GM23338 (cell line): ENCODE measurements at regions not wholly inside any gene's neighbourhood (a gene's known extent, or its start where the extent isn't known, plus 50 kb on each side); places are given as distances from the start of the nearest gene placed in this dataset.

ENCODE experiments used
- ATAC-seq: fragments of 200-7000 bp; cut with Tn5 transposase; 3 replicates; pipeline ENCODE4 v1.9.1; 2020
- DNase-seq: peaks from one replicate; pipeline ENCODE4 v3.0.0-alpha.2; 2015; ENCODE audit warnings: low spot score
- H2AFZ ChIP-seq: fragments of 200-600 bp; sonication (generic); 2 replicates; pipeline ENCODE4 v1.8.0; 2016; ENCODE audit warnings: antibody characterized with exemption, mild to moderate bottlenecking, moderate library complexity
- H3F3A ChIP-seq: fragments of 200-600 bp; sonication (generic); replicated peaks from 2 replicates; pipeline ENCODE4 v1.8.0; 2017; ENCODE audit warnings: antibody characterized with exemption, mixed run types, low read depth
- H3K27ac ChIP-seq: fragments of 200-600 bp; sonication (generic); 2 replicates; pipeline ENCODE4 v1.6.1; 2016; ENCODE audit warnings: low read depth
- H3K27me3 ChIP-seq: fragments of 200-600 bp; sonication (generic); 2 replicates; pipeline ENCODE4 v1.8.0; 2016; ENCODE audit warnings: mild to moderate bottlenecking, mixed run types, moderate library complexity; ENCODE audit not compliant: insufficient read depth
- H3K36me3 ChIP-seq: fragments of 200-600 bp; sonication (generic); 2 replicates; pipeline ENCODE4 v1.8.0; 2016; ENCODE audit warnings: mild to moderate bottlenecking; ENCODE audit not compliant: insufficient read depth
- H3K4me1 ChIP-seq: fragments of 200-600 bp; sonication (generic); 2 replicates; pipeline ENCODE4 v1.8.0; 2016; ENCODE audit warnings: mild to moderate bottlenecking, moderate library complexity; ENCODE audit not compliant: insufficient read depth
- H3K4me2 ChIP-seq: fragments of 200-600 bp; sonication (generic); 2 replicates; pipeline ENCODE4 v1.7.1; 2017; ENCODE audit warnings: mixed run types
- H3K4me3 ChIP-seq: fragments of 200-600 bp; sonication (generic); 2 replicates; pipeline ENCODE4 v1.6.1; 2016; ENCODE audit warnings: mixed run types
- H3K79me2 ChIP-seq: fragments of 200-600 bp; sonication (generic); replicated peaks from 2 replicates; pipeline ENCODE4 v1.8.0; 2017; ENCODE audit warnings: mild to moderate bottlenecking; ENCODE audit not compliant: insufficient read depth
- H3K9me2 ChIP-seq: fragments of 200-600 bp; sonication (generic); 2 replicates; pipeline ENCODE4 v1.8.0; 2017; ENCODE audit not compliant: insufficient read depth
- H4K20me1 ChIP-seq: fragments of 200-600 bp; sonication (generic); replicated peaks from 2 replicates; pipeline ENCODE4 v1.8.0; 2017; ENCODE audit warnings: mild to moderate bottlenecking; ENCODE audit not compliant: insufficient read depth
- H3K27ac Mint-ChIP-seq: 2 replicates; pipeline ENCODE4 v1.8.0; 2020; ENCODE audit warnings: inconsistent platforms, mild to moderate bottlenecking, moderate library complexity, mixed read lengths
- H3K27me3 Mint-ChIP-seq: 3 replicates; pipeline ENCODE4 v1.8.0; 2022; ENCODE audit warnings: low read depth, mild to moderate bottlenecking, moderate library complexity, mixed read lengths, inconsistent platforms; ENCODE audit not compliant: insufficient read depth, poor library complexity
- H3K36me3 Mint-ChIP-seq: 3 replicates; pipeline ENCODE4 v1.8.0; 2021; ENCODE audit warnings: low read depth, mild to moderate bottlenecking, inconsistent platforms, moderate library complexity, mixed read lengths
- H3K4me1 Mint-ChIP-seq: 3 replicates; pipeline ENCODE4 v1.8.0; 2020; ENCODE audit warnings: mild to moderate bottlenecking, inconsistent platforms, mixed read lengths
- H3K4me3 Mint-ChIP-seq: 3 replicates; pipeline ENCODE4 v1.8.0; 2021; ENCODE audit warnings: moderate library complexity, mild to moderate bottlenecking, inconsistent platforms, mixed read lengths
- H3K9me3 Mint-ChIP-seq: 3 replicates; pipeline ENCODE4 v1.8.0; 2020; ENCODE audit warnings: moderate library complexity, mild to moderate bottlenecking, inconsistent platforms, mixed read lengths
- EZH2phosphoT487 ChIP-seq: fragments of 200-600 bp; sonication (generic); IDR thresholded peaks from one replicate; pipeline ENCODE4 v1.8.1; 2018; ENCODE audit warnings: antibody characterized with exemption; ENCODE audit not compliant: unreplicated experiment
- JUNB ChIP-seq: IDR thresholded peaks from one replicate; pipeline ENCODE4 v1.6.1; 2016; ENCODE audit warnings: antibody characterized with exemption; ENCODE audit not compliant: unreplicated experiment
- NANOG ChIP-seq: IDR thresholded peaks from 2 replicates; pipeline ENCODE4 v1.6.1; 2016; ENCODE audit warnings: antibody characterized with exemption, borderline replicate concordance
- ZNF331 ChIP-seq: fragments of 250-450 bp; sonication (Bioruptor Pico); IDR thresholded peaks from 2 replicates; pipeline ENCODE4 v1.5.0; 2020; ENCODE audit warnings: low read depth, mild to moderate bottlenecking, moderate library complexity
- TF ChIP-seq, protein P1 (sequence below), 2 experiments: fragments of 200-600 bp in 1 of 2; sonication (generic) in 1 of 2; conservative IDR thresholded peaks; 2 replicates each; pipeline versions ENCODE4 v1.5.1 to v1.6.1; 2016 to 2017; ENCODE audit warnings: antibody characterized with exemption in 2 of 2, low read depth in 2 of 2, mild to moderate bottlenecking in 2 of 2, moderate library complexity in 1 of 2
- TF ChIP-seq, protein P2 (sequence below): IDR thresholded peaks from one replicate; pipeline ENCODE4 v1.6.1; 2018; ENCODE audit warnings: antibody characterized with exemption; ENCODE audit not compliant: unreplicated experiment
- TF ChIP-seq, protein P3 (sequence below): fragments of 250-450 bp; sonication (Bioruptor Pico); IDR thresholded peaks from 2 replicates; pipeline ENCODE4 v1.5.0; 2020; ENCODE audit warnings: mild to moderate bottlenecking, moderate library complexity
- TF ChIP-seq, protein P4 (sequence below): IDR thresholded peaks from 2 replicates; pipeline ENCODE4 v1.6.1; 2016; ENCODE audit warnings: antibody characterized with exemption

DNA sequence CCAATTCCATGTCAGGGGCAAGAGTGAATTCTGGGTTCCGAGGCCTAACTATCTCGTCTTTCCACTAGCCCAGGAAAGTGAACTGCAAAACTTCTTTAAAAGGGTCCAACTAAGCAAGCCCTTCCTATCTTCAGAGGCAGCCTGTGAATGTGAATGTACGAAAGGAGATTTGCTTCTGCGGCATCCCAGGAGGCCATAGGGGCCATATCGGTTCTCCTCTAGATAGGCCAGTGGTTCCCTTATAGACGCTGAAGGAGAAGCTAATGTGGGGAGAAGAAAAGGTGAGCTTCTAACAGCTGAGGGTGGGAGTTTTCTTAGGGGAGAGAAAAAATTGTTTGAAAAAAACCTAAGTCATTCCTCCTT, 128.0 kb upstream of the C1orf174 start (continued):
- TF ChIP-seq, protein P1, sequence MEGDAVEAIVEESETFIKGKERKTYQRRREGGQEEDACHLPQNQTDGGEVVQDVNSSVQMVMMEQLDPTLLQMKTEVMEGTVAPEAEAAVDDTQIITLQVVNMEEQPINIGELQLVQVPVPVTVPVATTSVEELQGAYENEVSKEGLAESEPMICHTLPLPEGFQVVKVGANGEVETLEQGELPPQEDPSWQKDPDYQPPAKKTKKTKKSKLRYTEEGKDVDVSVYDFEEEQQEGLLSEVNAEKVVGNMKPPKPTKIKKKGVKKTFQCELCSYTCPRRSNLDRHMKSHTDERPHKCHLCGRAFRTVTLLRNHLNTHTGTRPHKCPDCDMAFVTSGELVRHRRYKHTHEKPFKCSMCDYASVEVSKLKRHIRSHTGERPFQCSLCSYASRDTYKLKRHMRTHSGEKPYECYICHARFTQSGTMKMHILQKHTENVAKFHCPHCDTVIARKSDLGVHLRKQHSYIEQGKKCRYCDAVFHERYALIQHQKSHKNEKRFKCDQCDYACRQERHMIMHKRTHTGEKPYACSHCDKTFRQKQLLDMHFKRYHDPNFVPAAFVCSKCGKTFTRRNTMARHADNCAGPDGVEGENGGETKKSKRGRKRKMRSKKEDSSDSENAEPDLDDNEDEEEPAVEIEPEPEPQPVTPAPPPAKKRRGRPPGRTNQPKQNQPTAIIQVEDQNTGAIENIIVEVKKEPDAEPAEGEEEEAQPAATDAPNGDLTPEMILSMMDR (conservative IDR thresholded peaks at IDR 0.05; ENCODE audit: low read depth in 2 of 2): no peak
- TF ChIP-seq, protein P2, sequence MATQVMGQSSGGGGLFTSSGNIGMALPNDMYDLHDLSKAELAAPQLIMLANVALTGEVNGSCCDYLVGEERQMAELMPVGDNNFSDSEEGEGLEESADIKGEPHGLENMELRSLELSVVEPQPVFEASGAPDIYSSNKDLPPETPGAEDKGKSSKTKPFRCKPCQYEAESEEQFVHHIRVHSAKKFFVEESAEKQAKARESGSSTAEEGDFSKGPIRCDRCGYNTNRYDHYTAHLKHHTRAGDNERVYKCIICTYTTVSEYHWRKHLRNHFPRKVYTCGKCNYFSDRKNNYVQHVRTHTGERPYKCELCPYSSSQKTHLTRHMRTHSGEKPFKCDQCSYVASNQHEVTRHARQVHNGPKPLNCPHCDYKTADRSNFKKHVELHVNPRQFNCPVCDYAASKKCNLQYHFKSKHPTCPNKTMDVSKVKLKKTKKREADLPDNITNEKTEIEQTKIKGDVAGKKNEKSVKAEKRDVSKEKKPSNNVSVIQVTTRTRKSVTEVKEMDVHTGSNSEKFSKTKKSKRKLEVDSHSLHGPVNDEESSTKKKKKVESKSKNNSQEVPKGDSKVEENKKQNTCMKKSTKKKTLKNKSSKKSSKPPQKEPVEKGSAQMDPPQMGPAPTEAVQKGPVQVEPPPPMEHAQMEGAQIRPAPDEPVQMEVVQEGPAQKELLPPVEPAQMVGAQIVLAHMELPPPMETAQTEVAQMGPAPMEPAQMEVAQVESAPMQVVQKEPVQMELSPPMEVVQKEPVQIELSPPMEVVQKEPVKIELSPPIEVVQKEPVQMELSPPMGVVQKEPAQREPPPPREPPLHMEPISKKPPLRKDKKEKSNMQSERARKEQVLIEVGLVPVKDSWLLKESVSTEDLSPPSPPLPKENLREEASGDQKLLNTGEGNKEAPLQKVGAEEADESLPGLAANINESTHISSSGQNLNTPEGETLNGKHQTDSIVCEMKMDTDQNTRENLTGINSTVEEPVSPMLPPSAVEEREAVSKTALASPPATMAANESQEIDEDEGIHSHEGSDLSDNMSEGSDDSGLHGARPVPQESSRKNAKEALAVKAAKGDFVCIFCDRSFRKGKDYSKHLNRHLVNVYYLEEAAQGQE: no peak
- TF ChIP-seq EZH2phosphoT487: no peak
- no peak for TF ChIP-seq JUNB

DNA sequence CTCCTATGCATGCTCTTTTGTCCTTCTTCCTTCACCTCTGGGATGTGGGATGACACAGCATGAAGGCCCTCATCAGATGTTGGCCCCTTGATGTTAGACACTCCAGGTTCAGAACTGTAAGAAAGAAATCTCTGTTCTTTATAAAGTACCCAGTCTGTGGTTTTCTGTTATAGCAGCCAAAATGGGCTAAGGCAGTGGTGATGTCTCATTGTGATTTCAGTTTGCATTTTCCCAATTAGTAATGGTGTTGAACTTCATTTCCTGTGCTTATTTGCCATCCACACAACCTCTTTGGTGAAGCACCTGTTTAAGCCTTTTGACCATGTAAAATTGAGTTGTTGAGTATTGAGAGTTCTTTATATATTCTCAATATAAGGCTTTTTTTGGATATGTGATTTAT, 129.3 kb upstream of the C1orf174 start:
- peaks cover 14% of the 10 kb centered on the region for H3K4me1 Mint-ChIP-seq
- H3K9me2 ChIP-seq: no peaks in the 10 kb centered on the region
- H4K20me1 ChIP-seq: no peaks in the 10 kb centered on the region
- no peaks in the 10 kb centered on the region for H3F3A ChIP-seq
- H3K27ac ChIP-seq: no peak overlapping the region
- no peaks in the 10 kb centered on the region for H3K27me3 ChIP-seq
- H3K27ac Mint-ChIP-seq: no peak overlapping the region
- H3K36me3 Mint-ChIP-seq: peaks cover 17% of the 10 kb centered on the region
- no peak overlapping the region for H3K4me3 ChIP-seq
- H3K9me3 Mint-ChIP-seq: peaks cover 65% of the 10 kb centered on the region
- no peaks in the 10 kb centered on the region for H3K4me1 ChIP-seq
- no peak for DNase-seq
- no peak overlapping the region for H3K4me2 ChIP-seq
- no peaks in the 10 kb centered on the region for H3K36me3 ChIP-seq
- peaks cover 2% of the 10 kb centered on the region for H3K27me3 Mint-ChIP-seq
- no peak for ATAC-seq
- no peaks in the 10 kb centered on the region for H3K79me2 ChIP-seq
- H3K4me3 Mint-ChIP-seq: no peak overlapping the region
- H2AFZ ChIP-seq: no peak overlapping the region
- TF ChIP-seq, protein P2: no peak
- no peak for TF ChIP-seq EZH2phosphoT487
- TF ChIP-seq, protein P3, sequence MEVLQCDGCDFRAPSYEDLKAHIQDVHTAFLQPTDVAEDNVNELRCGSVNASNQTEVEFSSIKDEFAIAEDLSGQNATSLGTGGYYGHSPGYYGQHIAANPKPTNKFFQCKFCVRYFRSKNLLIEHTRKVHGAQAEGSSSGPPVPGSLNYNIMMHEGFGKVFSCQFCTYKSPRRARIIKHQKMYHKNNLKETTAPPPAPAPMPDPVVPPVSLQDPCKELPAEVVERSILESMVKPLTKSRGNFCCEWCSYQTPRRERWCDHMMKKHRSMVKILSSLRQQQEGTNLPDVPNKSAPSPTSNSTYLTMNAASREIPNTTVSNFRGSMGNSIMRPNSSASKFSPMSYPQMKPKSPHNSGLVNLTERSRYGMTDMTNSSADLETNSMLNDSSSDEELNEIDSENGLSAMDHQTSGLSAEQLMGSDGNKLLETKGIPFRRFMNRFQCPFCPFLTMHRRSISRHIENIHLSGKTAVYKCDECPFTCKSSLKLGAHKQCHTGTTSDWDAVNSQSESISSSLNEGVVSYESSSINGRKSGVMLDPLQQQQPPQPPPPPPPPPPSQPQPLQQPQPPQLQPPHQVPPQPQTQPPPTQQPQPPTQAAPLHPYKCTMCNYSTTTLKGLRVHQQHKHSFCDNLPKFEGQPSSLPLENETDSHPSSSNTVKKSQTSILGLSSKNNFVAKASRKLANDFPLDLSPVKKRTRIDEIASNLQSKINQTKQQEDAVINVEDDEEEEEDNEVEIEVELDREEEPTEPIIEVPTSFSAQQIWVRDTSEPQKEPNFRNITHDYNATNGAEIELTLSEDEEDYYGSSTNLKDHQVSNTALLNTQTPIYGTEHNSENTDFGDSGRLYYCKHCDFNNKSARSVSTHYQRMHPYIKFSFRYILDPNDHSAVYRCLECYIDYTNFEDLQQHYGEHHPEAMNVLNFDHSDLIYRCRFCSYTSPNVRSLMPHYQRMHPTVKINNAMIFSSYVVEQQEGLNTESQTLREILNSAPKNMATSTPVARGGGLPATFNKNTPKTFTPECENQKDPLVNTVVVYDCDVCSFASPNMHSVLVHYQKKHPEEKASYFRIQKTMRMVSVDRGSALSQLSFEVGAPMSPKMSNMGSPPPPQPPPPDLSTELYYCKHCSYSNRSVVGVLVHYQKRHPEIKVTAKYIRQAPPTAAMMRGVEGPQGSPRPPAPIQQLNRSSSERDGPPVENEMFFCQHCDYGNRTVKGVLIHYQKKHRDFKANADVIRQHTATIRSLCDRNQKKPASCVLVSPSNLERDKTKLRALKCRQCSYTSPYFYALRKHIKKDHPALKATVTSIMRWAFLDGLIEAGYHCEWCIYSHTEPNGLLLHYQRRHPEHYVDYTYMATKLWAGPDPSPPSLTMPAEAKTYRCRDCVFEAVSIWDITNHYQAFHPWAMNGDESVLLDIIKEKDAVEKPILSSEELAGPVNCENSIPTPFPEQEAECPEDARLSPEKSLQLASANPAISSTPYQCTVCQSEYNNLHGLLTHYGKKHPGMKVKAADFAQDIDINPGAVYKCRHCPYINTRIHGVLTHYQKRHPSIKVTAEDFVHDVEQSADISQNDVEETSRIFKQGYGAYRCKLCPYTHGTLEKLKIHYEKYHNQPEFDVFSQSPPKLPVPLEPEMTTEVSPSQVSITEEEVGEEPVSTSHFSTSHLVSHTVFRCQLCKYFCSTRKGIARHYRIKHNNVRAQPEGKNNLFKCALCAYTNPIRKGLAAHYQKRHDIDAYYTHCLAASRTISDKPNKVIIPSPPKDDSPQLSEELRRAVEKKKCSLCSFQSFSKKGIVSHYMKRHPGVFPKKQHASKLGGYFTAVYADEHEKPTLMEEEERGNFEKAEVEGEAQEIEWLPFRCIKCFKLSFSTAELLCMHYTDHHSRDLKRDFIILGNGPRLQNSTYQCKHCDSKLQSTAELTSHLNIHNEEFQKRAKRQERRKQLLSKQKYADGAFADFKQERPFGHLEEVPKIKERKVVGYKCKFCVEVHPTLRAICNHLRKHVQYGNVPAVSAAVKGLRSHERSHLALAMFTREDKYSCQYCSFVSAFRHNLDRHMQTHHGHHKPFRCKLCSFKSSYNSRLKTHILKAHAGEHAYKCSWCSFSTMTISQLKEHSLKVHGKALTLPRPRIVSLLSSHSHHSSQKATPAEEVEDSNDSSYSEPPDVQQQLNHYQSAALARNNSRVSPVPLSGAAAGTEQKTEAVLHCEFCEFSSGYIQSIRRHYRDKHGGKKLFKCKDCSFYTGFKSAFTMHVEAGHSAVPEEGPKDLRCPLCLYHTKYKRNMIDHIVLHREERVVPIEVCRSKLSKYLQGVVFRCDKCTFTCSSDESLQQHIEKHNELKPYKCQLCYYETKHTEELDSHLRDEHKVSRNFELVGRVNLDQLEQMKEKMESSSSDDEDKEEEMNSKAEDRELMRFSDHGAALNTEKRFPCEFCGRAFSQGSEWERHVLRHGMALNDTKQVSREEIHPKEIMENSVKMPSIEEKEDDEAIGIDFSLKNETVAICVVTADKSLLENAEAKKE (CRISPR knock-in tag): no peak
- TF ChIP-seq, protein P4, sequence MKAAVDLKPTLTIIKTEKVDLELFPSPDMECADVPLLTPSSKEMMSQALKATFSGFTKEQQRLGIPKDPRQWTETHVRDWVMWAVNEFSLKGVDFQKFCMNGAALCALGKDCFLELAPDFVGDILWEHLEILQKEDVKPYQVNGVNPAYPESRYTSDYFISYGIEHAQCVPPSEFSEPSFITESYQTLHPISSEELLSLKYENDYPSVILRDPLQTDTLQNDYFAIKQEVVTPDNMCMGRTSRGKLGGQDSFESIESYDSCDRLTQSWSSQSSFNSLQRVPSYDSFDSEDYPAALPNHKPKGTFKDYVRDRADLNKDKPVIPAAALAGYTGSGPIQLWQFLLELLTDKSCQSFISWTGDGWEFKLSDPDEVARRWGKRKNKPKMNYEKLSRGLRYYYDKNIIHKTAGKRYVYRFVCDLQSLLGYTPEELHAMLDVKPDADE: no peak
- no peak for TF ChIP-seq JUNB
- TF ChIP-seq NANOG: no peak
- no peak for TF ChIP-seq ZNF331 (CRISPR knock-in tag)
